ENCODE measurements at regions not wholly inside any gene's neighbourhood (a gene's known extent, or its start where the extent isn't known, plus 50 kb on each side); places are given as distances from the start of the nearest gene placed in this dataset.

DNA sequence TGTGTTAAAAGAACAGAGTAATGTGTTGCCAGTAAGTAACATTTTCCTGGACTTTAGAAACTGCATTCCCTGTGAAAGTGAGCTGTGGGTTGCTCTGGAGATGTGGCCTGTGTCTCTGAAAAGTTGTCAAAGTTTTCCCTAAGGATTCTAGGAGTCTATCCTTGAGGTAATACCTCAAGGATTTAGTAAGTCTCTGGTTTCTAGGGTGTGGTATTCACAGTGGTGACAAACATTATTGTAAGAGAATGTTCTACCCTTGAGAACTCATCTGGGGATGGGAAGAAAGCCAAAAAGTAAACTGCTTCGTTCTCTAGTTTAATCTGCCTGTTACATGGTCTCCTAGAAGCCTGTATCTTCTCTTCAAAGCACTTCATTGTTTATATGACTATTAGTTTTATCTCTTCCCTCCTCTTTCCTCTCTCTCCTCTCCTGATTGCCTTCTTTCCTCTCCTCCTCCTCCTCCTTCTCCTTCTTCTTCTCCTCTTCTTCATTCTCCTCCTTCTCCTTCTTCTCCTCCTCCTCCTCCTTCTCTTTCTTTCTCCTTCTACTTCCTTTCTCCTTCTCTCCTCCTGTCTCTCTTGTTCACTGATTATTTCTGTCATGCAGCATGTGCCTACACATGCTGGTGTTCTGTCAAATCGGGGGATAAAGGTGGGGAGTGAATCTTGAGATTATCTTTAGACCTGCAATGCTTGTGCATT, 321.3 kb downstream of the PTTG2 start:
- TF ChIP-seq POLR2A (IDR thresholded peaks at IDR 0.05; ENCODE audit: low read depth, low read length) (no peak), SMC3 (IDR thresholded peaks at IDR 0.05; ENCODE audit: low read depth, low read length) (no peak), MXI1 (IDR thresholded peaks at IDR 0.05; ENCODE audit: borderline replicate concordance, low read depth, low read length) (no peak), CEBPB (IDR thresholded peaks at IDR 0.05; ENCODE audit: low read depth, low read length) (no peak), MAFK (IDR thresholded peaks at IDR 0.05; ENCODE audit: low read depth, low read length) (no peak), RFX5 (IDR thresholded peaks at IDR 0.05; ENCODE audit: low read depth, low read length) (no peak)
- TF ChIP-seq, protein P1, sequence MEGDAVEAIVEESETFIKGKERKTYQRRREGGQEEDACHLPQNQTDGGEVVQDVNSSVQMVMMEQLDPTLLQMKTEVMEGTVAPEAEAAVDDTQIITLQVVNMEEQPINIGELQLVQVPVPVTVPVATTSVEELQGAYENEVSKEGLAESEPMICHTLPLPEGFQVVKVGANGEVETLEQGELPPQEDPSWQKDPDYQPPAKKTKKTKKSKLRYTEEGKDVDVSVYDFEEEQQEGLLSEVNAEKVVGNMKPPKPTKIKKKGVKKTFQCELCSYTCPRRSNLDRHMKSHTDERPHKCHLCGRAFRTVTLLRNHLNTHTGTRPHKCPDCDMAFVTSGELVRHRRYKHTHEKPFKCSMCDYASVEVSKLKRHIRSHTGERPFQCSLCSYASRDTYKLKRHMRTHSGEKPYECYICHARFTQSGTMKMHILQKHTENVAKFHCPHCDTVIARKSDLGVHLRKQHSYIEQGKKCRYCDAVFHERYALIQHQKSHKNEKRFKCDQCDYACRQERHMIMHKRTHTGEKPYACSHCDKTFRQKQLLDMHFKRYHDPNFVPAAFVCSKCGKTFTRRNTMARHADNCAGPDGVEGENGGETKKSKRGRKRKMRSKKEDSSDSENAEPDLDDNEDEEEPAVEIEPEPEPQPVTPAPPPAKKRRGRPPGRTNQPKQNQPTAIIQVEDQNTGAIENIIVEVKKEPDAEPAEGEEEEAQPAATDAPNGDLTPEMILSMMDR (conservative IDR thresholded peaks at IDR 0.05; ENCODE audit: low read depth, low read length): no peak

All from IMR-90 (cell line).